Fibroblast of pulmonary artery (primary cell): ENCODE measurements at regions not wholly inside any gene's neighbourhood (a gene's known extent, or its start where the extent isn't known, plus 50 kb on each side); places are given as distances from the start of the nearest gene placed in this dataset.

Experiments
- DNase-seq: peaks from one replicate; pipeline ENCODE4 v3.0.0-alpha.2; 2010; ENCODE audit warnings: low read depth
- H3K4me3 ChIP-seq: replicated peaks from 2 replicates; pipeline ENCODE4 v1.5.1; 2011; ENCODE audit warnings: low read depth, mild to moderate bottlenecking, control low read depth, low read length, moderate library complexity
- CTCF ChIP-seq: IDR thresholded peaks from 2 replicates; pipeline ENCODE4 v1.5.1; 2011; ENCODE audit warnings: mild to moderate bottlenecking, control low read depth, low read length, inconsistent platforms; ENCODE audit errors: missing control alignments

GRCh38 chr1:4062041-4062440 is 162.0 kb upstream of the C1orf174 start:
- no peak for TF ChIP-seq CTCF
- no peak overlapping the region for H3K4me3 ChIP-seq
- no peak for DNase-seq

DNA sequence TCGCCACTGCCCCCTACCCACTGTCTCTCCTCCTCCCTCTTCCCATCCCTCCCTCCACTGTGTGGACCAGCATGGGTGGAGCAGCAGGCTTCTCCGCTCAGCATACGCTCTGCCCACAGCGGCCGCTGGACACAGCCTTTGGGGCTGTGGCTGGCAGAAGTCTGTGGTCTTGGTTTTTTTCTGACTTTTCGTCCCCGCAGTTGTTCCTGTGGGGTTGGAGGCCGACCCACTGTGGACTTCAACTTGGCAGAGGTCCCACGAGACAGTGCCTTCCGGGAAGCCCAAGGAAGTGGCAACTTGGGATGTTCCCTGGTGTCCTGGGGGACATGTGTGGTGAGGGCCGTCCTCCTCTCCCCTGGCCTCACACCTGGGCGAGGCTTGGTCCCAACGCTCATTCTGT is 162.5 kb upstream of the C1orf174 start:
- H3K4me3 ChIP-seq = no peak overlapping the region
- TF ChIP-seq CTCF = no peak
- no peak for DNase-seq

DNA sequence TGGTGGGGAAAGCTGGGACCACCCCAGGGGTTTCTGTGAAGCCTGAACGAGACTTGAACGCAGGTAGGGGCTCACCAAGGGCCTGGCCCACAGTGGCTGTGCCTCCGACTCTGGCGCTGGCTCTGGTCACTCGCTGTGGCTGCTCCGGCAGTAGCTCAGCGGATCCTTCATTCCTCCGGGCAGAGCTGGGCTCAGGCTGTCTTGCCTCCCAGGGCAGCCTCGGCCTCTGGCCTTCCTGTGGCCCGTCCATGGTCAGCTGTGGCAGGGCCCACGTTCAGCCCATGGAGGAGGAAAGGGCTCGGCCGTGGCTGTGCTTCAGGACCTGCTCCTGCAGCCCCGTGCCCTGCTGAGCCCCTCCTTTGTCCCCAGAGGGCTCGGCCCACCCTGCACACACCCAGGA is 162.9 kb upstream of the C1orf174 start:
- H3K4me3 ChIP-seq = no peak overlapping the region
- no peak for TF ChIP-seq CTCF
- no peak for DNase-seq

DNA sequence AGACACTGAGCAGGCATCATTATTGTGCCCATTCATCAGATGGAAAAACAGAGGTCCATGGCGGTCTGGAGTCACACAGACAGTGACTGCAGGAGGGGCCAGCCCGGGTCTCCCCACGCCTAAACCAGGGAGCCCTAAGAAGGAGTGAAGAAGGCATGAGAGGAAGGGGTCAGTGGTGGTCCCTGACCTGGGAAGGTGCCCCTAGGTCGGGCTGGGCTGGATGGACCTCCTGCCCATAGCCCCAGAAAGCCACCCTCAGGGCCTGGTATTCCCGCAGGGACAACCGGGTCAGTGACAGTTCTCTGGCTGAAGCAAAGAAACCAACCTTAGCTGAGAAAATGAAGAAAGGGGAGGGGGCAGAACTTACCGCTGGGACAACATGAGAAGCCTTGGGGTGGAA is 163.4 kb upstream of the C1orf174 start:
- no peak overlapping the region for H3K4me3 ChIP-seq
- DNase-seq = no peak
- no peak for TF ChIP-seq CTCF

DNA sequence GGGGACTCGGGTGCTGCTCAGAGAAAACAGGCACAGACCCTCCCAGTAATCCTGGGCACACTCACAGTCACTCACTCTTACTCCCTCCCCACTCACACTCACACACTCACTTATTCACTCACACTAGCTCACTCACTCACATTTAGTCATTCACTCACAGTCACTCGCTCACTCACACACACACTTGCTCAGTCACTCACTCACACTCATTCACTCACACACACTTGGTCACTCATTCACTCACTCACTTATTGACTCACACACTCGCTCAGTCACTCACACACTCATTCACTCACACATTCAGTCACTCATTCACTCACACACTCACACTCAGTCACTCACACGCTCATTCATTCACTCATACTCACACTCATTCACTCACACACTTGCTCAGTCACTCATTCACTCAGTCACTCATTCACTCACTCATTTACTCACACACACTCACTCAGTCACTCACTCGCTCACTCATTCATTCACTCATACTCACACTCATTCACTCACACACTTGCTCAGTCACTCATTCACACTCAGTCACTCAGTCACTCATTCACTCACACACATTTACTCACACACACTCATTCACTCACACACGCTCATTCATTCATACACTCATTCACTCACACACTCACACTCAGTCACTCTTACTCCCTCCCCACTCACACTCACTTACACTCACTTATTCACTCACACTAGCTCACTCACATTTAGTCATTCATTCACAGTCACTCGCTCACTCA is 164.2 kb upstream of the C1orf174 start:
- TF ChIP-seq CTCF = no peak
- DNase-seq = no peak
- H3K4me3 ChIP-seq = no peak overlapping the region

DNA sequence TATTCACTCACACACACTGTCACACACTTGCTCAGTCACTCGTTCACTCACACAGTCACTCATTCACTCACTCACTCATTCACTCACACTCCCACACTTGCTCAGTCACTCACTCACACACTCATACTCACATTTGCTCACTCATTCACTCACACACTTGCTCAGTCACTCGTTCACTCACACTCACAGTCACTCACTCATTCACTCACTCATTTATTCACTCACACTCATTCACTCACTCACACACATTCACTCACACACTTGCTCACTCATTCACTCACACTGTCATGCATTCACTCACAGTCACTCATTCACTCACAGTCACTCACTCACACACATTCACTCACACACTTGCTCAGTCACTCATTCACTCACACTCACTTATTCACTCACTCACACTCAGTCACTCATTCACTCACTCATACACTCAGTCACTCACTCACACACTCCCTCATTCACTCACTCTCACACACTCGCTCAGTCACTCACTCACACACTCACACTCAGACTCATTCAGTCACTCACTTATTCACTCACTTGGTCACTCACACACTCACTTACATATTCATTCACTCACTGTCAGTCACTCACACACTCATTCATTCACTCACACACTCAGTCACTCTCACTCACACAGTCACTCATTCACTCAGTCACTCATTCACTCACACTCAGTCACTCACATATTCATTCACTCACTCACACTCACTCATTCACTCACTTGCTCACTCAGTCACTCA is 167.0 kb upstream of the C1orf174 start:
- no peak for TF ChIP-seq CTCF
- no peak for DNase-seq
- H3K4me3 ChIP-seq = no peak overlapping the region
